ENCODE measurements at regions not wholly inside any gene's neighbourhood (a gene's known extent, or its start where the extent isn't known, plus 50 kb on each side); places are given as distances from the start of the nearest gene placed in this dataset.

DNA sequence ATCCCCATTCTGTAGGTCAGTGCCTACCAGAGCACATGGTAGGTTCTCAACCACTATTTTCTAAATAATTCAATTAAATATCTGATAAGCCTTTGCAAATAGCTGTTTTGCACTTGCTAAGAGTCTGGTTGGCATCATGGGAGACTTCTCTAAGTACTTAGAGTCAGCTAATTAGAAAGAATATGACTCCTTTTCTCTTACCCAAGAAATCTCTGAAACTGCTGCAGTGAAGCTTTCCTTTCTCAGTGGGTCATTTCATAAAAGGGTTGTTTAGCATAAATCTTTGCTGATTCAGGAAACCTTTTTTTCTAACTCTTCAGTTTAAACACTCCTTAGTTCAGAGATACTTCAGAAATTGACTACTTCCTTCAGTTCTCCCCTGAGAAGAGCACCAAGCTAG is 438.9 kb downstream of the ADRA2A start:
- DNase-seq (ENCODE audit: low spot score), result no peak

DNA sequence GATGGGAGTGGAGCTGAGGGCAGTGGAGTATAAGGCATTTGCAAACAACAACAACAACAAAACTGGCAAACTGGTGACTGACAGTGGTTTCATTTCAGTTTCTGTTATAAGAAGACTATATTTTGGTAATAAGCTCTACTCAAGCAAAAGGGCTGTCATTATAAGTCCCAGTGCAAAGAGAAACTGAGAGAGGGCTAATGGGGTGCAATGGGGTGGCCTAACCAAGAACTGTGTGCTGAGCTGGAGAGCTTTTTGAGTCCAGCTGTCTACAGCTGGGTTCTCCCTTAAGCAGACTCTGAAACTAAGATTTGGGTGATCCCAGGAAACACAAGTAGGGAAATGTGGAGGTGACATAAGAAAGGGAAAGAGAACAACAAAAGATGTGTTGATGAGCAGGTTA is 439.3 kb downstream of the ADRA2A start:
- DNase-seq (ENCODE audit: low spot score), result no peak

DNA sequence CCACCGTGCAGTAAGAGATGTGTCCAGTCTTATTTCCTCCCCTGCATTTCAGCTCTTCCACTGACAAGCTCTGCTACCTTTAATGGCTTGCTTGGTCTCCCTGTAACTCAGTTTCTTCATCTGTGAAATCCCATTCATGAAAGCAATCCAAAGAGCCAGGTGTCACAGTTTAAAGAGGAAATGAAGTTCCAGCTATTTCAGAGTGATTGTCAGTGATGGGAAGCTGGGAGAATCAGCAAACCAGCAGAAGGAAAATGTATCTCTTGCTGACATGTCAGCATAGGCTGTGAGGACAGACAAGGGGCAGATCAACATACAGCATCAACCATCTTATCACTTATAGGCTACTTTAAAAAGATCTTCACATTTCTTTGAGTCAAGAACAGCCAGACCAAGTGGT is 445.3 kb downstream of the ADRA2A start:
- DNase-seq (ENCODE audit: low spot score), result no peak

DNA sequence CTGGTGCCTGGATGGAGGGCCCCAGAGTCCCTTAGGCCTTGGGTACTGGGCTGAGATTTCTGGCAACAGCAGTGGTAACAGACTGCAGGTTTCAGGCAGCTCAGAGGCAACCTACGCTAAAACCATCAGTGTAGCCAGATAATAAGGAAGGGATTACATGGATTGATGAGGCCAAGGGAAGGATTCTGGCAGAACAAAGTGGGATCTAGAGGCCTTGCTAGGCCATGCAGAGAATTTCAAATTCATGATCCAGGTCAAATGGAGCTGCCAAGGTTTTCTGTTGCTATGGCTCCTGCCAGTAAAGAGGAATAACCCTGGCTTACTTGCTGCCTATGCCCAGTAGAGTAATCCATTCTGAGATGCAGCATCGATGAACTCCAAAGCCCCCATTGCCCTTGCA is 445.7 kb downstream of the ADRA2A start:
- no peak for DNase-seq (ENCODE audit: low spot score)

DNA sequence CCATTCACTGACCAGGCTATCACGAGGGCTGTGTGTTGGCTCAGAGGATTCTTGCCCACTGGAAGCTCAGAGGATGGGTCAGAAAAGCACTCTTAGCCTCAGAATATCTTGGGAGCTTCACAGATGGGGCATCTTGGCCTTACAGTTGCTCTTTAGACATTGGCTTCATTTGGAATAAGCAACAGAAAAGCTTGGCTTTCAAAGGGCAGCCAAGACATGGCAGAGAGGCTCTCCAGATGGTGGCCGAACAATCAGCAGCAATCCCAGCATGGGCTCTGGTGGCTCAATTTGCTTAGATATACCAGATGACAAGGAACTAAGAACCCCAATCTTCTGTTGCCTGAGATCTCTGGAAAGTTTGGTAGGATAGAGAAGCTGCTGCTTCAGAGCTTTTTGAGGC is 446.2 kb downstream of the ADRA2A start:
- DNase-seq (ENCODE audit: low spot score), result no peak

DNA sequence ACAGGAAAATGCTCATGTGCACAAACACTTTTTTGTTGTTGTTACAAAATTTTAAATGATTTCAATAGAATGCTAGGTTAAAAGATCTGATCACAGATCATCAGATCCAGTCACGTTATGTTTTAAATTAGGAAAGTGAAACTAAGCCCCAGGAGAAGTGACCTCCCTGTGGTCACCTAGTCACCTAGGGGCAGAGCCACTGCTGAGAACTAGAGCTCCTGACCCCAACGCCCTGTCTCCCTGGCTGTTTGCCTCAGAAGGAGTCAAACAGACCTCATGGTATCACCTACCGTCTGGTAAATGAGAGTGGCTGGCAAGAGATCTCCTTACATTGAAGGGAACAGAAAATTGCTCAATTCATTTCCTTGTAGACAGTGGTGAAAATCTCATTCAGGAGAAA is 447.3 kb downstream of the ADRA2A start:
- DNase-seq (ENCODE audit: low spot score), result no peak

DNA sequence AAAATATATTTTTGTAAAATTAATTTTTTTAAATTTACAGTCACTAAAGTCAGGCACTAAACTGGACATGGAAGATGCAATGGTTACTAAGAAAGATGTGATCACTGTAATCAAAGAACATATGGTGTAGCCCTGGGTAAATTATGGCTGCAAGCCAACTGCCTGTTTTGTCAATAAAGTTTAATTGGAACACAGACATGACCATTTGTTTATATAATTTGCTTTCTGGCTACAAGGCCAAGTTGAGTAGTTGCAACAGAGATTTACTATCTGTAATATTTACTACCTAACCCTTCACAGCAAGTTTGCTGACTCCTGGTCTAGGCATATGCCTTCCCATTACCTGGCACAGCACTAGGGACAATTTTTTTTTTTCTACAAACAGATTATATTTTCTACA is 448.9 kb downstream of the ADRA2A start:
- no peak for DNase-seq (ENCODE audit: low spot score)

DNA sequence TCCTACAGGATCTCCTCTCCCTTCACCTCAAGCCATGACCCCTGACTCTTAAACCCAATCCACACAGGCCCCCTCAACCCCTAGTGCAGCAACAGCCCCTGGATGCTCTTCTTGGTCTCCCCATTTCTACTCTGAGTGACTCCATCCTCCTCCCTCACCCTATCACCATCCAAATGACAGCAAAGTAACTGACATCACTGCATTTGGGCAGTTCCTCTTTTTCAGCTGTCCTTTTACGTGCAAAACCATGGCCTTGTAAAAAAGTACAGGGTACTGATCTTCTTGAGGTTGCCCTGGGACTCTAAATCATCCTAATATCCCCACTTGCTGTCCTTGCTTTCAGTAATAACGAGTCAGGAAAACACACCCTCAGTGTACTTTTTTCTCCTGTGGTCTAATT is 454.9 kb downstream of the ADRA2A start:
- DNase-seq (ENCODE audit: low spot score), result no peak

DNA sequence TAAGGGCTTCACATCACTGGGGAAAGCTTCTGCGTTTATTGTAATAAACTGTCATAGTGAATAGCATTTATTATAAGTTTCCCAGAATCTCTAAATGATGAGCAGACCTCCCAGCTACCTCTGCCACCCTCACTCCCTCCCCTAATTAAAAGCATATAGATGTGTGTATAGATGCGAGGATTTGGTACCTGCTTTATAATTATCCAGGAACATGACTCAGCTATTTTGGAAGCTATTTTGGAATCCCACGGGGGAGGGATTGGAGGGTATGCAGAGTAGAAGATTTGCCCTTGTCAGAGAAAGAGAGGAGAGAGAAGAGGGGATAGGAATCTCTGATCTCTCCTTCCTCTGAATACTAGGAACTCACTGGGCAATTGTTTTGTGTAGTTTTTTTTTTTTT is 455.3 kb downstream of the ADRA2A start:
- no peak for DNase-seq (ENCODE audit: low spot score)

DNA sequence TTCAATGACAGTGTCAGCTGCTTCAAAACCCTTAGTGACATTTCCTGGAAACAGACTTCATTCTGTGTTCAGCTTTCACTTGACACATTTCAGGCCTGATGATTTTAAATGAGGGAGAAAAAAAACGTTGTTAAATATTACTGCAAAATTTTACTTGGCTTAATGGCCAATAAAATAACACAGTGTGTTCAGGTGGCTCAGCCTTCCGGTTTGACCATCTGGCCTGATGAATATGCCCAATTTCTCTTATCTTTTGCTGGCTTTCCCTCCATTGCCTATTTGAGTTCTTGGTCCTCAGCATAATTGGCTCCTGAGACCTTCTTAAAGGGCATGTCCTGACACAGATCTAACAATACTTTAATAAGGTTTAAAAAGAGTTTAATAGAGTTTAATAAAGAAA is 462.4 kb downstream of the ADRA2A start:
- no peak for DNase-seq (ENCODE audit: low spot score)

DNA sequence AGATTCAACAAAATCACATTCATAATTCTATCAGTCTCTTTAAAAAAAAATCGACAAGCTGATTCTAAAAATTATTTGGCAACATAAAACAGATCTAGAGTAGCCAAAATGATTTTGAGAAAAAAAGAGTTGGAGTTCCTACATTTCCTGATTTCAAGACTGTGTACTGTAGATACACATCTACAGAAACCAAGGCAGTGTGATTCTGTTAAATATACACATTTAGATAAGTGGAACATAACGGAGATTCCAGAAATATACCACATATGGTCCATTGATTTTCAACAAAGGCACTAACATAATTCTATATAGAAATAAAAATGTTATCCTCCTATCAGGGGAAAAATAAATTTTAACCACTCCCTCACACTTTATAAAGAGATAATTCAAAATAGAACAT is 467.0 kb downstream of the ADRA2A start:
- DNase-seq (ENCODE audit: low spot score), result no peak

DNA sequence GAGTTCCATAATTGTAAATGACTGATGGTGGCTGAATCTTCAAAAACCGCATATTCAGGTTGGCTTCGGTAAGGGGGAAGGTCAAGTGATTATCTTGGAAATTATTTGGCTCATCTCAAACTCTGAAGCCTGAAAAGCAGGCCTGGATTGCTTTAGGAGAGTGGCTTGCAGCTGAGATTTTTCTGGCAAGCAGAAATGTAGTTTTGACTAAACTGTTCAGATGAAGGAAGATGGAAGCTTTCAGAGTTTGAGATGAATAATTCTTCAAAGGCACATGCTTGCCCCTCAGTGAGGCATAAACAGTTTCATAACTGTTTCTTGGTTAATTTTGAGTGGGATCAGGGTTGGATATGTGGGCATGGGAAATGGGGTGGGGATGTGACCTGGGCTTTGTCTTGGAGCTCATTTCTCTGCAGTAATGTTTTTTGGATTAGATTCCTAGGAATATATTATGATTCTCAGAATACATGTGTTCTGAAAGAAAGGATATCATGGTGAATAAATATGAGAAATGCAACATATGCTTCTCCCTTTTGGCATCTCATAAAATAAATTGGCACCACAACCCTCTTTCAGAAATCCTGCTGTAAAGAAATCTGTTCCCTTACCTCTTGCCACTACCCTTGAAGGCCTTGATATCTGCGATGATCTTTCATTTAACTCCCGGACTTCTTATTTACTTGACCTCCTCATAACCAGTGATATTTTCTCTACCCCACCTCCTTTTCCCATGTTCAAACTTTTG is 469.2 kb downstream of the ADRA2A start:
- DNase-seq (ENCODE audit: low spot score), result no peak

DNA sequence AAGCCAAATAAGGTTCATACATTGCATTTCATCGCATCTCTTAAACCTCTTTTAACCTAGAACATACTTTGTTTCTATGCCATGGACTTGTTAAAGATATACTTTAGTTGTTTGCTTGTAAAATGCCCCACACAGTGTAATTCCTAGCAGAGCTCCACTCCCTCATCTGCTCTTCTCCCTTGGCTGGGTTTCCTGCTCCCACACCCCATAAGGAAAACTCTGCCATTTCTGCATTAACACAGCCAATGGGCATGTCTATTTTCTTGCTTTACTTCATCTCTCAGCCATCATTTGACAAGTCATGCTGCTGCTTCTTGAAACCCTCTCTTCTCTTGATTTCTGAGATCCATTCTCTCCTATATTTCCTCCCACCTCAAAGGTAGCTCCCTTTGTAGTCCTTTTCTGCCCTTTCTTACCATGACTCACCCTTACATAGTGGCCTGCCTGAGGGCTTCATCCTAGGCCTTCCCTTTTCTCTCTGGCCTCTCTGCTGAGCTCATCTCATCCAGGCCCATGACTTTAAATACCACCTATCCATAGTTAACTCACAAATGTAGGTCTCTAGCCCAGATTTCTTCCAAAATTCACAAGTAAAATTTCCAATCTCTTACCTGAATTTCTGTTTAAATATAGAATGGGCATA is 471.4 kb downstream of the ADRA2A start:
- DNase-seq (ENCODE audit: low spot score), result no peak

DNA sequence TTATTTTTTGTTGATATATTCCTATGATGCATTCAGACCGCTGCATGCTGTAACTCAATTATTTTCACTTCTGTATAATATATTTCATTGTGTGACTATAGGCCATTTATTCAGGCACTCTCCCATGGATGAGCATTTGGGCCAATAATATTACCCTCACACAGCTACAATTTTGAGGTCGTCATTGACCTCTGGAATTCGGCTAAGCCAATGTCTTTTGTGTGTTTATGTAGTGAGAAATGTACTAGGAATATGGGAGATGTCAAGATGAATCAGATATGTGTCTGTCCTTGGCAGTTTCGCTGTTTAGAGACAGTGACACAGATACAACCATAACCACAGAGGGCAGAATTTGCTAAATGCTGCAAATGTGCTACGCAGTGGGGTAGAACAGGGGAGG is 474.2 kb downstream of the ADRA2A start:
- no peak for DNase-seq (ENCODE audit: low spot score)

DNA sequence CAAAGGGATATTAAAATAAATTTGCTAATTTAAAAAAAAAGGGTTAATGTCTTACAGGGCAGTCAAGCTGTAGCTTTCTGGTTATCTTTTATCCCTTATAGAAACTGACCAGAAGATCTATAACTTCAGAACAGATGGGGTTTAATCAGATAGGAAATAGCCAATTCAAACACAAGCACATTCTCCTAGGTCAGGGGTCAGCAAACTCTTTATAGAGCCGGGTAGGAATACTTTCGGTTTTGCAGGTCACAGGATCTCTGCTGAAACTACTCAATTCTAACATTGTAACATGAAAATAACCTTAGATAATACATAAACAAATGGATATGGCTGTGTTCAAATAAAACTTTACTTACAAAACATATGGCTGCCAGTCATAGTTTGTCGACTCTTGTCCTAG is 479.8 kb downstream of the ADRA2A start:
- DNase-seq (ENCODE audit: low spot score), result no peak

DNA sequence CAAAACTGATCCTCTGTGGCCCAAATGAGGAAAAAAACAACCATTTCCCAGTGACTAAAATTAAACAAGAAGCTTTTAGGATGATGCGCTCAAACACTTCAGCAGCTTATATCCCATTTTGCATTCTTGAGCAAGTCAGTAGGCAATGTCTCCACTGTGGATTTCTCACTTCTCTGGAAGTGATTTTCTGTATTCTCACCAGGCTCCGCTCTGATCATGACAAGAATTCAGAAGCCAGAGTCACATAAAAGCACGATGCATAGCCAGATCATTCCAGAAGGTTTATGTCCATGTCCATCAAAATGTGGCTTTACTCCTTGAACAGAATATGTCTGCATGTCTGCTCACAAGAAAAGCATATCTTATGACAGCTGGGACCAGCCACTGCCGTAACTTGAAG is 481.4 kb downstream of the ADRA2A start:
- DNase-seq (ENCODE audit: low spot score), result no peak

DNA sequence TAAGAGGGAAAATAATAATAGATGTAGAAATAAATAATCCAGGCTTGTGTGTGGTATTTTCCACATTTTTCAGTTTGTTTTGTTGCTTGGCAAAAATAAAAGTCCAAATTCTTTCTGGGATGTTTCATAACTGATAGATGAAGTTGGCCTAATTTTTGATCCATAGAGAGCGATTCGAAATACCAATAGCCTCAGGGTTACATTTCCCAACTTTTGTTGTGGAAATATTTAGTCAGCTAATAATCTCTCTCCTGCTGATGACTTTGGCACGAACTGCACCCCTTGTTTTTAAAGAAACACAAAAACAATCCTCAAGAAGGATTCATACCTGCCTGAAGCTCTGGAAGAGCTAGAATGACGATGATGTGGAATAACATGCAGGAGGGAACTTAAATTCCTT is 483.2 kb downstream of the ADRA2A start:
- DNase-seq (ENCODE audit: low spot score), result no peak

DNA sequence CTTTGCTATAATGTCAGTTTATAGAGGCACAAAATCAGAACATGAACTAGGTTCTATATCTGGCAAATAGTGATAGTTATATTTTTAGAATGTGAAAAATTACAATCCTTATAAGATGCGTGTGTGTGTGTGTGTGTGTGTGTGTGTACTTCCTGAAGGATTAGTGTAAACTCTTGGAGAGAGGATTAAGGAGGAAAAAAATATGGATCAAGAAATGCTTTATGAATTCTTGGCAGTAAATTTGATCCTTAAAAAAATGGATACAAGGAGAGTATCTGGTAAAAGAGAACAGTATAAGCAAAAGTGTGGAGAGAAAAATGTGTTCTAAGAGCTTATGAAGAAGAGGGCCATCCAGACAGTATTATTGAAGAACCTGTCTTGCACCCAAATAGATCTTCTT is 484.3 kb downstream of the ADRA2A start:
- DNase-seq (ENCODE audit: low spot score), result no peak

DNA sequence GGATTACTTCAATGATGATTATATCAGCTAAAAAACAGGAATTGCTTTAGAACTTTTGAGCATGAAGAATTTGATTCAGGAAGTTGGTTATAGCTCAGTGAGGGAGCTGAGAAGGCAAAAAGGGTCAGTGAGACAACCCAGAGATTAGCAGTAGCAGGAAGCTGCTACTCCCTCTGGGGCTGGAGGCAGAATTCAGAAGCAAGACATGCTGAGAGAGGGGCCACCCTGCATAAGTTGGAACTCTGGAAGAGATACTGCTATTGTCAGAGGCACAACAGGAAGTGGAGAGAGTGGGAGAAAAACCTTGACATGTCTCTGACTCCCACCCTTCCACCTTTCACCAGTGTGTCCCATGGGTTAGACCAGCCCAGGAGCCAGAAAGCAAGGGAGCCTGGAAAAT is 488.7 kb downstream of the ADRA2A start:
- no peak for DNase-seq (ENCODE audit: low spot score)

DNA sequence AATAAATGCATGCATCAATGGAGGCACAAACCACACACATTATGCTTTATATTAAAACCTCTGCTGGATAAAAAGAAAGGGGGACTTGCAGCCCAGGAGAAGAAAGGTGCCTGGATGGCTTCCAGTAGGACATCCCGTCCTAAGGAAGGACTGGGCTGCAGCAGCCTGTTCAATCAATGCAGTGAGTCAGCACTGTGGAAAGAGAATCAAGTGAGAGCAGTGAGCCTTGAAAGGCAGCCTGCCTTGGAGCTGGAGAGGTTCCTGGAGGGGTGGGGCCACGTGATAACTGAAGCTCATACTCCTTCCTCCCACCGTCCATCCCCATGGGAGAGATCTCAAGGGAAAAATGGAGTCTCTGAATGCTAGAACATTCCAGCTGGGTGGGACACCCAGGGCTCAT is 501.2 kb downstream of the ADRA2A start:
- no peak for DNase-seq (ENCODE audit: low spot score)

DNA sequence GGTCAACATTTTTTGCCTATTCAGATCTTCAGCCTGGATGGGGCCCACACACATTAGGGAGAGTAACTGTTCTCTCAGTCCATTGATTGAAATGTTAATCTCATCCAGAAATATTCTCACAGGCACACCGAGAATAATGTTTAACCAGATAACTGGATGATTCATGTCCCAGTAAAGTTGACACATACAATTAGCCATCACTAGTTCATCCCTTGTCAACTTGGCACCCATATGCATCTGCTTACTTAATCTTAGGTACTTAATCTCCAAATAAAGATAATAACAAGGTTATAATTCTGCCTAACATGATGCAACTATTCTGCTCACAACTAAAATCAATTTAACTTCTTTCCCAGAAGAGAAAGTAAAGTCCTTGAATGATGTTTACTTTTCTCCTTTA is 502.6 kb downstream of the ADRA2A start:
- DNase-seq (ENCODE audit: low spot score), result no peak

DNA sequence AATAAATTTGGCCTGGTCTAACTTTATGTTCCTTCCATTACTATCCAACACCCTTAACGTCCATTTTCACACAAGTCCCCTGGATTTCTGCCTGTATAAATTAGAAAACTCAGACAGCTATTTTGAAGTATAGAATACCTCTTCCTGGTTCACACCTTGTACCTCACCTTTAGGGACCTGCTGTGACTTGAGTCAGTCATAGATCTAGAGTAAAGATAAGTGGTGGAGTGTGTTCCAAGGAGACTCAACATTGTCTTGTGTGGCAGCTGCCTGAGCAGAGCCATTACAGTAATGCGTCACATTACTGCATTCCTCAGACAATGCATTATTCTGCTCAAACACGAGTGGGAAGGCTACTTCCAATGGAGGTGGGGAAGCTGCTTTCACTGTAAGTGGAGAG is 513.9 kb downstream of the ADRA2A start:
- DNase-seq (ENCODE audit: low spot score), result no peak

DNA sequence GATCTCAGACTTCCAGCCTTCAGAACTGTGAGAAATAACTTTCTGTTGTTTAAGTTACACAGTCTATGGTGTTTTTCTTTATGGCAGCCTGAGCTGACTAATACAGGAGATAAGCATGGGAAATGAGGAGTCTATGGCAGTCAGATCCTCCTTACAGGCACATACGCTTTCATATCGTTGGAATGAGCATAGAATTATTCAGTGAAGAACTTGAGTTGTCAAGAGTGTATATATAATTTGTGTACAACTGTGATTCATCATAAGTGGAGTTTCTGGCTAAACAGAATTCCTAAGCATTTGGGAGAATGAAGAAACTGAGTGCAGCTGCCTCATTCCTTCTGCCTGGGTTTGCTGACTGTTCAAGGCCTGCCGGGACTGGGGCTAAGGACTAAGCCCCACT is 516.7 kb downstream of the ADRA2A start:
- DNase-seq (ENCODE audit: low spot score), result no peak

DNA sequence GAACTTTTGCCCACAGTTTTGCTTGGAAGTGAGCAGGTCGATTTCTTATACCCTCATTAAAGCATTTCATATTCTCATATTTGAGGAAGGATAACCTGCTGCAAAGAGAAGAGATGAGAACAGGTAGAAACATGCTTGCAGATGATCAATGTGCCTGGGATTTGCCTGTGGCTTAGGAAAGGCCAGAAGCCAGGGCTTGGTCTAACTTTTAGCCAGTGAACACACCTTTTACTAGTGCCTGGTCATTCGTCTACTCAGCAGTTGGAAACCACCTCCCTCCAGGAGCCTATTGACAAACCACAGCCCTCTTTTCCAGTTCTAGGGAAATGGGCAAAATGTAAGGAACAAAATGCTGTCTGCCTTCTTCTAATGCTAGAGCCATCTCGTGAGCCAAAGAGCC is 518.3 kb downstream of the ADRA2A start:
- DNase-seq (ENCODE audit: low spot score), result no peak
